ENCODE measurements at regions not wholly inside any gene's neighbourhood (a gene's known extent, or its start where the extent isn't known, plus 50 kb on each side); places are given as distances from the start of the nearest gene placed in this dataset.

GRCh38 chr15:37701230-37701629 lies 233.2 kb upstream of the TMCO5A start:
- H3K27me3 ChIP-seq (ENCODE audit: control insufficient read depth, insufficient read depth, low read length) = no peaks in the 10 kb centered on the region
- TF ChIP-seq, protein P1, sequence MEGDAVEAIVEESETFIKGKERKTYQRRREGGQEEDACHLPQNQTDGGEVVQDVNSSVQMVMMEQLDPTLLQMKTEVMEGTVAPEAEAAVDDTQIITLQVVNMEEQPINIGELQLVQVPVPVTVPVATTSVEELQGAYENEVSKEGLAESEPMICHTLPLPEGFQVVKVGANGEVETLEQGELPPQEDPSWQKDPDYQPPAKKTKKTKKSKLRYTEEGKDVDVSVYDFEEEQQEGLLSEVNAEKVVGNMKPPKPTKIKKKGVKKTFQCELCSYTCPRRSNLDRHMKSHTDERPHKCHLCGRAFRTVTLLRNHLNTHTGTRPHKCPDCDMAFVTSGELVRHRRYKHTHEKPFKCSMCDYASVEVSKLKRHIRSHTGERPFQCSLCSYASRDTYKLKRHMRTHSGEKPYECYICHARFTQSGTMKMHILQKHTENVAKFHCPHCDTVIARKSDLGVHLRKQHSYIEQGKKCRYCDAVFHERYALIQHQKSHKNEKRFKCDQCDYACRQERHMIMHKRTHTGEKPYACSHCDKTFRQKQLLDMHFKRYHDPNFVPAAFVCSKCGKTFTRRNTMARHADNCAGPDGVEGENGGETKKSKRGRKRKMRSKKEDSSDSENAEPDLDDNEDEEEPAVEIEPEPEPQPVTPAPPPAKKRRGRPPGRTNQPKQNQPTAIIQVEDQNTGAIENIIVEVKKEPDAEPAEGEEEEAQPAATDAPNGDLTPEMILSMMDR (IDR thresholded peaks at IDR 0.05; ENCODE audit: insufficient read depth, low read depth, low read length) = no peak
- CTCF ChIA-PET = no interaction called here
- H3K36me3 ChIP-seq (ENCODE audit: control insufficient read depth, insufficient read depth, low read length) = no peaks in the 10 kb centered on the region
- POLR2A ChIA-PET = no interaction called here
- no peak for DNase-seq (ENCODE audit: low read depth)
- H3K4me3 ChIP-seq (ENCODE audit: low read depth, low read length) = no peak overlapping the region

DNA sequence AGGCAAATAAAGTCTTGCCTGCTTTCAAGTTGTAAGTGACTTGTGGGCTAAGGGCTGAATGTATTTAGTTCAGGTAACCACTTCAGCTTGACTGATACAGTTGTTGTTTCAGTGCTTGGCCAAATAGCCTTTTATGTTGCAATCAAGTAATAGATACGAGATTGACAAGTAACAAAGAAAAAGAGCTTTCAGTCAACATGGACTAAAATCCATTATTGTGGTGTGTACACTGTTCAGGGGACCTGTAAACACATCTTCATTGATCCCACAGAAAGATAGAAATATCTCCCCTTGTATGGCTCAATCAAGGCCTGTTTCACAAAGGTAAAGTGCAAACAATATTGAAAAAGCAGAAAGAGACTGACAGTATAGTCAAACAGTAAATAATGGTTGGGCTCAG lies 224.8 kb upstream of the TMCO5A start:
- no peak for DNase-seq (ENCODE audit: low read depth)
- no peaks in the 10 kb centered on the region for H3K36me3 ChIP-seq (ENCODE audit: control insufficient read depth, insufficient read depth, low read length)
- TF ChIP-seq, protein P1 (IDR thresholded peaks at IDR 0.05; ENCODE audit: insufficient read depth, low read depth, low read length) = no peak

GRCh38 chr15:37715101-37715500 lies 219.3 kb upstream of the TMCO5A start:
- H3K27me3 ChIP-seq (ENCODE audit: control insufficient read depth, insufficient read depth, low read length) = 0 out of 2 replicates have a peak, but pooled peaks cover 4% of the 10 kb centered on the region
- POLR2A ChIA-PET = no interaction called here
- no peak overlapping the region for H3K4me3 ChIP-seq (ENCODE audit: low read depth, low read length)
- no peak for DNase-seq (ENCODE audit: low read depth)
- TF ChIP-seq, protein P1 (IDR thresholded peaks at IDR 0.05; ENCODE audit: insufficient read depth, low read depth, low read length) = no peak
- CTCF ChIA-PET = no interaction called here
- no peaks in the 10 kb centered on the region for H3K36me3 ChIP-seq (ENCODE audit: control insufficient read depth, insufficient read depth, low read length)

More for the DNA sequence above, 224.8 kb upstream of the TMCO5A start:
- ChIA-PET CTCF (interaction anchor here (1.3 kb wide), 1 partner anchor 29 kb away, joined by 3 read pairs; no protein-coding TSS in a partner anchor), POLR2A (no interaction called here)
- Histone ChIP-seq H3K27me3 (ENCODE audit: control insufficient read depth, insufficient read depth, low read length) (0 out of 2 replicates have a peak, but pooled peaks cover 4% of the 10 kb centered on the region), H3K4me3 (ENCODE audit: low read depth, low read length) (no peak overlapping the region)

GRCh38 chr15:37720267-37720666 lies 214.2 kb upstream of the TMCO5A start:
- Histone ChIP-seq H3K27me3 (ENCODE audit: control insufficient read depth, insufficient read depth, low read length) (no peaks in the 10 kb centered on the region), H3K36me3 (ENCODE audit: control insufficient read depth, insufficient read depth, low read length) (no peaks in the 10 kb centered on the region), H3K4me3 (ENCODE audit: low read depth, low read length) (no peak overlapping the region)
- ChIA-PET CTCF (no interaction called here), POLR2A (no interaction called here)
- TF ChIP-seq, protein P1 (IDR thresholded peaks at IDR 0.05; ENCODE audit: insufficient read depth, low read depth, low read length) = no peak
- DNase-seq (ENCODE audit: low read depth) = no peak

DNA sequence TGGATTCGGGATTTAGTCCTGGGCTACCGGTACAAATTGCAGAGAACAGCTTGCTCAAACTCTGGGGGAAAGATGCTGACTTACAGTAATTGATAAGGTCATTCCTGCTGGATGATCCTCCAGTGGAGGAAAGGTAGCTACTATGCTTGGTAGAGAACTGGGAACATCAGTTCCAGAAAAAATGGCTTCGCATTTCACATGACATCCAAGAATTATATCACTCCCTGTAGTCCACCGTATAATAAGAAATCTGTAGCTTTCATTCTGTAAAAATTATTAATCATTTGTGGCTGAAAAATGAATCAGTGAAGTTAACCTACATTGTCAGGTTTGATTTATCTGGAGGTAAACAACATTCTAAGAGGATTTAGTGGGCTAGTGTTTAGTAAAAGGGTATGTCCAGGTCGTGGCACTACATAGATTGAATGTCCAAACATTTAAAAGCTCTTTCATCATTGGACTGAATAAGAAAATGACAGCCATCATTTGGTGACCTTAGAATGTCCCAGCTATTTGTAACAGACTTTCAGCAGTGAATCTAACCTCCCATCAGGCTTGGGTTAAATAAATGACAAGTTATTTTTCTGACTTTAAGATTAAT lies 203.2 kb upstream of the TMCO5A start:
- POLR2A ChIA-PET = no interaction called here
- DNase-seq (ENCODE audit: low read depth) = no peak
- CTCF ChIA-PET = interaction anchor here (0.7 to 2.3 kb wide), 2 partner anchors 15 to 34 kb away, joined by 3 to 6 read pairs; no protein-coding TSS in a partner anchor
- H3K27me3 ChIP-seq (ENCODE audit: control insufficient read depth, insufficient read depth, low read length) = peaks cover 8% of the 10 kb centered on the region
- TF ChIP-seq, protein P1 (IDR thresholded peaks at IDR 0.05; ENCODE audit: insufficient read depth, low read depth, low read length) = no peak
- H3K4me3 ChIP-seq (ENCODE audit: low read depth, low read length) = no peak overlapping the region
- no peaks in the 10 kb centered on the region for H3K36me3 ChIP-seq (ENCODE audit: control insufficient read depth, insufficient read depth, low read length)

Data from BJ (cell line).